GF-D8 (cell line): ENCODE measurements at regions not wholly inside any gene's neighbourhood (a gene's known extent, or its start where the extent isn't known, plus 50 kb on each side); places are given as distances from the start of the nearest gene placed in this dataset.
"Not testable (repeated sequence)": the region's sequence is repeated elsewhere in the genome, so short reads cannot be mapped to it uniquely, and the experiment has no call there.

ENCODE experiments used
- DNase-seq: peaks from one replicate; lab custom pipeline; 2025; lab: John Stamatoyannopoulos, UW

DNA sequence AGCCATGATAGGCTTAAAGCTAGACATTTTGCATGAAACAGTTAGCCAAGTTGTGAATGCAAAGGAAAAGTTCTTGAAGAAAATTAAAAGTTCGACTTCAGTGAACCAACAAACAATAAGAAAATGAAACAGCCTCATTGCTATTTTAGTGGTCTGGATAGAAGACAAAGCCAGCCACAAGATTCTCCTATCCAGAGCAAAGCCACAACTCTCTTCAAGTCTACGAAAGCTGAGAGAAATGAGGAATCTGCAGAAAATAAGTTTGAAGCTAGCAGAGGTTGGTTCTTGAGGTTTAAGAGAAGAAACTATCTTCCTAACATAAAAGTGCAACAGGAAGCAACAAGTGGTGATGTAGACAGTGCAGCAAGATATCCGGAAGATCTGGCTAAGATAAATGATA lies 271.4 kb upstream of the GRM3 start:
- DNase-seq: no peak

DNA sequence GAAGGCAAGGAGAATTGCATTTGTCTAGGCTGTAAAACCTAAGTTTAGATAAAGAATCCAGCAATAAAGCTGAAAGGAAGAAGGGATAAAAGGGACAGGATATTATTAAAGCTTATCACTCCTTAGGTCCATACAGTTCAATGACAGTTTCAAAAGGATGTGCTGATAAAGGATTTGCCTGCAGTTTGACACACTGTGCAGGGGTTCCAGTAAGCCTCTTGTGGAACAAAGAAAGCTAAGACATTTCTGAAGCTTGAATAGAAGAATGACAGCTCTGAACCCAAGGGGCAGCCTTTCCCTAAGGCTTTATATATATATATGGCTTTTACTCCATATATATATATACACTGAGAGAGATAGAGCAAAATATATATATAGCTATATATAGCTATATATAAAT lies 276.8 kb upstream of the GRM3 start:
- DNase-seq: no peak

- not testable (repeated sequence) for DNase-seq
Measured at GRCh38 chr7:86340407-86340806, 303.3 kb upstream of the GRM3 start.

DNA sequence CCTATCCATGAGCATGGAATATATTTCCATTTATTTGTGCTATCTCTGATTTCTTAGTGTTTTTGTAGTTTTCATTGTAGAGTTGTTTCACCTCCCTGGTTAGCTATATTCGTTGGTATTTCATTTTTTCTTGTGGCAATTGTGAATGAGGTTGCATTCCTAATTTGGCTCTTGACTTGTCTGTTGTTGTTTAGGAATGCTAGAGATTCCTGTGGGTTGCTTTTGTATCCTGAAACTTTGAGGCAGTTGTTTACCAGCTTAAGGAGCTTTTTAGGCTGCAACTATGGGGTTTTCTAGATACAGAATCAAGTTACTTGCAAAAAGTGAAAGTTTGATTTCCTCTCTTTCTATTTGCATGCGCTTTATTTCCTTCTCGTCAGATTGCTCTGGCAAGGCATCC lies 304.7 kb upstream of the GRM3 start:
- DNase-seq: no peak

DNA sequence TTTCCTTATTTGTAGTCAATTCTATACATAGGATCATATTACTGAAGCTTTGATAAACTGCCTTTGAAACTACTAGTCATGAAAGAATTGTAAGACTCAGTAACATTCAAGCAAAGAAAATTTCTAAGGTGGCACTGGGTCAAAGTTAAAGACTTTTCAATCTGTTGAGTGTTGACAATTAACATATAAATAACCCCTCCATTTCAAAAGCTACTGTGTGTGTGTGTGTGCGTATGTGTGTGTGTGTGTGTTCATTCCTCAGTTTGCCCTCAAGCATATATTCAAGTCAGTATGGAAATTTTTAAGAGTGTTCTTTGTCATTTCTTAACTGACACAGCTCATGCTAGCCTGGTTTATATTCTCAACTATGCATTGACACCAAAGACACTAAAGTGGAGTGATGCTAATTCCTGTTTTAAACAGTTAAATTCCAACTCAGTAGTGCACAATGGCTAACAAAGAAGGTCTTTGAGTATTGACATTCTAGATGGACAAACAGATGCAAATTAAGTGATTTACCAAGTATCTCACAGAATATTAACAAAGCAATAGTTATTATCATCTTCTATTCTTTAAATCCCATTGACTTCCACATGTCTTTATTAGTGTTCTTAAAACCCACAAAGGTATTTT lies 314.8 kb upstream of the GRM3 start:
- no peak for DNase-seq

- DNase-seq: no peak
Measured at GRCh38 chr7:86326847-86327246, 316.9 kb upstream of the GRM3 start.

DNA sequence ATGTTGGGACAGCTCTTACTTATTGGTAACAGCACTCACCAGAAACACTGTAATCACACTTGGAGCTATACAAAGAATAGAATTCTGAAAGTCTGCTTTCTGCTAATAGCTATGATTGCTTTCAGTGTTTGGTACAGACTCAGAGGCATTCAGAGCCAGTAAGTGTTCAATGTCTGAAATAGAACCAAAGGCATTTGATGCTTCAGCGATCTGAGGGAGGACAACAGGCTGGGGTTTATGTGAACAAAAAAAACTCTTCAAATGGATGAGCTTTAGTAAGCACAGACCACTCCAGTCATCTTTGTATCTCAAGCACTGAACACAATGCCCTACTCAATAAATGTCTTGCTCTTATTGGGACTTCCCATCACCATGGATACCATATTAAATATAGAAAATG lies 322.8 kb upstream of the GRM3 start:
- DNase-seq: no peak

- no peak for DNase-seq
Measured at GRCh38 chr7:86320341-86320740, 323.4 kb upstream of the GRM3 start.

DNA sequence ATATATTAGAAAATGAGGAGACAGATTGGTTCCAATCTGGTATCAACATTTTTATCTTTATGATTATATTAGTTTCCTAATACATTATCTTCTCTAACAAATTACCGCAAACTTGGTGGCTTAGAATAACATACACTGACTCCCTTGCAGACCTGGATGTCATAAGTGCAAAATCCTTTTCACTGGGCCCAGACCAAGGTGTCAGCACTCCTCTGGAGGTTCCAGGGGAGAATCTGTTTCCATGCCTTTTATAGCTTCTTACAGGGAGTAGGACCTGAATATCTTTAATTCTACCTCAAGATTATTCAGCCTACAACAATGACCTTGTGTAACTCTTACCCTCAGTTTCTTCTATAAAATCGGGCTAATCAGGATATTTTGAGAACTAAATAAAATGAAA lies 329.9 kb upstream of the GRM3 start:
- DNase-seq: no peak

- no peak for DNase-seq
Measured at GRCh38 chr7:86301301-86301700, 342.4 kb upstream of the GRM3 start.

DNA sequence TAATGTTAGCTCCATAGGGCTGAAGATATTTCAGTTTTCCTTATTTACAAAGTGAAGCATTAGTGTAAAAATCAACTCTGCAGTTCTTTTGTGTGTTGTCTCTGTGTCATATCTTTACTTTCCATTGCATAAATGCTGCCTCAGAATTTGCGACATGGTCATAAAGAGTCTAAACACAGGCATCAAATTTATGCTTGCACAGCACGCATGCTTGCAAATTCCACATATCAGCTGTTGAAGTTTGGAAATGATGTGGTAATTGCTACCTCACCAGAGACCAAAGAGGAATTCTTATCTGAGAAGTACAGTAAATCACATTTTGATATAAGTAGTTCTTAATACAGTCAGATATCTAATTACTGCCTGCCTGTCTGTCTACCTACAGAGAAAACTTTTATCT lies 348.2 kb upstream of the GRM3 start:
- DNase-seq: no peak

DNA sequence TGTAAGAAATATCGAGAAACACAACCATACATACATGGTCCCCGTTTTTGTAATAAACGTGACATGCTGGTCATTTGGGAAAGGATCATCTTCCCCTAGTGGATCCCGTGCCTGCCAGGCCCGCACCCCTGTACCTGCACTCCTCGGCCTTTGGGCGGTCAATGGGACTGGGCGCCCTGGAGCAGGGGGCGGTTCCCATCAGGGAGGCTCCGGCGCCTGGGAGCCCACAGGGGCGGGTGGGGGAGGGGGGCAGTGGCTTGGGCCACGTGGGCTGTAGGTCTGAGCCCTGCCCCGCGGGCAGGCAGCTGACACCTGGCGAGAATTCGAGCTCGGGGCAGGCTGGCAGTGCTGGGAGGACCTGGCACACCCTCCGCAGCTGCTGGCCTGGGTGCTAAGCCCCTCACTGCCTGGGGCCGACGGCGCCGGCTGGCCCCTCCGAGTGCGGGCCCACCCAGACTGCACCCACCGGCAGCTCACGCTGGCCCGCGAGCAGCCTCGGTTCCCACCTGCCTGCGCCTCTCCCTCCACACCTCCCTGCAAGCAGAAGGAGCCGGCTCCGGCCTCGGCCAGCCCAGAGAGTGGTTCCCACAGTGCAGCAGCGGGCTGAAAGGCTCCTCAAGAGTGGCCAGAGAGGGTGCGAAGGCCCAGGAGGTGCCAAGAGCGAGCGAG lies 361.6 kb upstream of the GRM3 start:
- DNase-seq: no peak

DNA sequence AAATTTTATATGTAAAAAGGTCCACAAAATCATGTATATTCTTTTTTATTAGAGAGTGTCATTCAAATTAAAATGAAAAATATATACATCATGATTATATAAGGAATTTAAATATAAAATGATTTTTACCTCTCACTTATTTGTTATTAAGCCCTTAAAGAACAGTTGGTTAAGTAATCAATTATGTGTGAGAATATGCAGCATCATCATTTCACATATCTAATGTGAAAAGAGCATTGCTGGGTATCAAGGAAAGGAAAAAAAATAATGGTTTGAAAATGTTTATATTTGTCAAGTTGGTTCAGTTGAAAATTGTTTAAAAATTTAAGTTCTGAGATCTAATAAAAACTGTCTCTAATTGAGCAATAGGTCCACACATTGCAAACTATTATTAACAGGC lies 363.6 kb upstream of the GRM3 start:
- no peak for DNase-seq

DNA sequence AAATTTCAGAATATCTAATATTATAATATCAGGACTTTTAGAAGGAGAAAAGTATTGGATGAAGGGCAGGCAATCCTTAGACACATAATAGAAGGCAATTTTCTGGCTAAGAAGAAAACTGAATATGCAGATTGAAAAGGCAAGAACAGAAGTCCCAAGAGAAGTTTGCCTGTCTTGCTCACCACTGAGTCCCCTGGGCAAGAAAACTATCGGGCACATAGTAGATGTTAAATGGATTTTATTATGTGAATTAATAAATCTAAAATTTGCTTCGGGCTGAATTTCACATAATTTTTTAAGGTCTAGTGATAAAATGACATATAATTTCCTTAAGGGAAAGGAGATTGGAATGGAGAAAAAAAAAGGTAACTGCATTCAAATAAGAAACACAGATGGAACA lies 380.9 kb upstream of the GRM3 start:
- no peak for DNase-seq

GRCh38 chr7:86257894-86258293 lies 385.8 kb upstream of the GRM3 start:
- no peak for DNase-seq

- DNase-seq: no peak
Measured at GRCh38 chr7:86252406-86252805, 391.3 kb upstream of the GRM3 start.

DNA sequence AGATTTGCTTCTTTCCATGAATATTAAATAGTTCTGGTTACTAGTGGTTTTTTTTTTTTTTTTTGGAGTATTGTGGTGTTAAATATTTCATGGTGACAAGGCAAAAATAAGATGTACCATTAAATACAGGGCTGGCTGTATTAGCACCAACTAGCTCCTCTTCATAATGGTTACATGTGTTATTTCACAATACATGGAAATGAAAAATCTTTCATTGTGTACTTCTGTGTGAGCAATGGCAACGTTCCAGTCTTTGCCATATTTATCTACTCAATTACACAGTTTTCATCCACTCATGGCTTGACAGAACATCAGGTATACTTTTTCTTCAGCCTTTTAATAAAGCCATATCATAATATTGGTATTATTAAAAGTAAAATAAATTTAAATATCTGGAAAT lies 394.7 kb upstream of the GRM3 start:
- no peak for DNase-seq

DNA sequence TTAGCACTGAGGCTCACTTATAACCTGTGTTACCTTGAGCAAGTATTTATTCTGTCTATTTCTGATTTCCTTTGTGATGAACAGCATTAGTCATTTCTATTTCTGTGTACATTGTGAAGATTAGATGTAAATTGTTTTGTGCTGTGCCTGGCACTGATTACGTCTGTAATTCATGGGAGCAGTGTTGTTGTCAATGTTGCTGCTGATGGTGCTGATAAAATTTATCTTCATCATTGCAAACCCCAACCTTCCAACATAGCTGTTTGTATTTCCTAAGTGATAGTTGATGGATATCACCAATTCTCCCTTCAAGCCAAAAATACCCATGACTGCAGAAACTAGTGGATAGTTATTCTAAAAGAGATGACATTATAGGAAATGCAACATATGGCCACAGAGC lies 400.5 kb upstream of the GRM3 start:
- no peak for DNase-seq

DNA sequence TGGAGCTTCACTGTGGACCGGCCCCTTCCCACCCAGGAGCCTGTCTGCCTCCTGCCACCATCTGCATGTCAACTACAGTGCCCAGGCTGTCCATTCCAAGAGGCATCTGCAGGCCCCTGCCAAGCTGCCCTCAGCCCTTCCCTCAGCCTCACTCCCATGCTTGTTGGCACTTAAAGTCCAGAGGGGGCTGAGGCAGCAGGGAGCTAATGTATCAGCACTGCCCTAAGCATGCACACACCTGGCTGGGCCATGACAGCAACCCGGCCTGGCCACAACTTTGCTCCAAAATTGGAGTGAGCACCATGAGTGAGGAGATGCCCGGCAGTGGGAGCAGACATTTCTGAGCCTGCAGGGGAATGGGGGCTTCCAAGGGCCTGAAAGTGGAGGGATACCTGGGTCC lies 417.5 kb upstream of the GRM3 start:
- DNase-seq: no peak

- no peak for DNase-seq
Measured at GRCh38 chr7:86222806-86223205, 420.9 kb upstream of the GRM3 start.

DNA sequence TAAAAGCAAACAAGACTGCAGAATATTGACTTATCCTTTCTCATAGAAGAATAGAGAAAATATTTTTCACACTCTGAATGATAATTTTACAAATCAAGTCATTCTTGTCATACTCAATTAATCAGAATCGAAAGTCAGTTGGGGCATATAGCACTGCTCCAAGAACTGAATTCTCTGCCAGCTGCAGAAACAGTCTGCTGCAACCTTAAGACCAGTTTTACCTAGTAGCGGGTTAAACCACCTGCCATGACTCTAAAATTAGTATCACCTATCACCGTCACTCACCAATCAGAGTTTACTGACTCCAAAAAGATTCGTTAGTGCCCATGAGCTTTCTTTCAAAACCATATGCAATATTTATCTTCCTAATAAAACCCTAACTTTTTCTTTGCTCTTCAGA lies 429.0 kb upstream of the GRM3 start:
- no peak for DNase-seq

- no peak for DNase-seq
Measured at GRCh38 chr7:86212976-86213375, 430.7 kb upstream of the GRM3 start.

GRCh38 chr7:86209036-86209435 lies 434.7 kb upstream of the GRM3 start:
- DNase-seq: no peak

DNA sequence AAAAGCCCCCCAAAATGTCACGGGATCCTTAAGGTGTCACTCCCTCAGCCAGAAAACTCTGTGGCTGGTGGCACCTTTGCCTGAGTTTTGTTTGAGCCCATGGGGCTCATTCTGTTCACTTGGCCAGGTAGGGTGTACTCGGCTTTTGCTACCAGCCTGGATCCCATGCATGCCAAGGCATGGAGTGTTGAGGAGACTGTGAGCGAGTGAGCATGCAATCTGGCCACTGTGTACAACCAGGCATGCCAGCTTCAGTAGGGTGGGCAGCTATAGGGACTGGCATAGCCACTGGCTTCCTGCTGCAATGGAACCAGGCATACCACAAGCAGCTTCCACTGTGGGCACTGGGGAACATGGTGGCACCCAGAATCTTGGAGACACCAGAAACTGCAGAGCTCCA lies 436.0 kb upstream of the GRM3 start:
- no peak for DNase-seq
